WI38 (cell line): ENCODE measurements at regions not wholly inside any gene's neighbourhood (a gene's known extent, or its start where the extent isn't known, plus 50 kb on each side); places are given as distances from the start of the nearest gene placed in this dataset.
A peak's percentile ranks its signal among the peaks of the same experiment; 100 is the strongest.
"Not testable (repeated sequence)": the region's sequence is repeated elsewhere in the genome, so short reads cannot be mapped to it uniquely, and the experiment has no call there.

ENCODE experiments used
- H3K4me3 ChIP-seq: 2 replicates; pipeline ENCODE4 v1.5.1; 2011; ENCODE audit warnings: low read depth, mild to moderate bottlenecking, control low read depth, low read length
- CTCF ChIP-seq: IDR thresholded peaks from 2 replicates; pipeline ENCODE4 v1.5.1; 2012; ENCODE audit warnings: low read depth, mild to moderate bottlenecking, control low read depth, low read length

GRCh38 chr7:65699026-65699714 is 173.7 kb upstream of the VKORC1L1 start:
- not testable (repeated sequence) for H3K4me3 ChIP-seq

DNA sequence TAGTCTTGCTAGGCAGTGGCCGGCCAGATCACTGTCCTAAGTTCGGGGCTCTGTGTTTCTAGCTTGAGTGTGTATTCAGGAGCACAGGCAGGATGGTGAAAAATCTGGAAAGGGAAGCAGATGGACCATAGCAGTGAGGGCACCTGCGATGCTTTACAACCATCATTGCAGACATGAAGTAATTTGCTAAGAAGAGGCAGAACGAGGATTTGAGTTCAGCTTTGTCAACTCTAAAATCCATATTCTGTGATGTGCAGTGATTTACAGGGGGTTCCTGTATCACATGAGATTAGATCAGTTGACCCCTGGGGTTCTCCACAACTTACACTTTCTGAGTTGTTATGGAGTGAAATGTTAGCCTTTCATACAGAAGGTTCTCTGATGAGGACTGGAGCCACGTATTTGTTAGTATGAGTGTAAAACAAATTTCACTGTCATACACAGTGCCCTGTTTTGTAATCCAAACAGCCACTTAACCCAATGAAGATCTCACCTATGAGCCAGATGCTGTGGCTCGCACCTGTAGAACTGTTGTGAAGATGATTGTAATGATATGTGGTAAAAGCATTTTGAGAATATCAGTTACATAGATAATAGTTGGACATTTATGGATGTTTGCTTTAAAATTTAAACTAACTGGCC is 173.0 kb upstream of the VKORC1L1 start:
- H3K4me3 ChIP-seq, result not testable (repeated sequence)

DNA sequence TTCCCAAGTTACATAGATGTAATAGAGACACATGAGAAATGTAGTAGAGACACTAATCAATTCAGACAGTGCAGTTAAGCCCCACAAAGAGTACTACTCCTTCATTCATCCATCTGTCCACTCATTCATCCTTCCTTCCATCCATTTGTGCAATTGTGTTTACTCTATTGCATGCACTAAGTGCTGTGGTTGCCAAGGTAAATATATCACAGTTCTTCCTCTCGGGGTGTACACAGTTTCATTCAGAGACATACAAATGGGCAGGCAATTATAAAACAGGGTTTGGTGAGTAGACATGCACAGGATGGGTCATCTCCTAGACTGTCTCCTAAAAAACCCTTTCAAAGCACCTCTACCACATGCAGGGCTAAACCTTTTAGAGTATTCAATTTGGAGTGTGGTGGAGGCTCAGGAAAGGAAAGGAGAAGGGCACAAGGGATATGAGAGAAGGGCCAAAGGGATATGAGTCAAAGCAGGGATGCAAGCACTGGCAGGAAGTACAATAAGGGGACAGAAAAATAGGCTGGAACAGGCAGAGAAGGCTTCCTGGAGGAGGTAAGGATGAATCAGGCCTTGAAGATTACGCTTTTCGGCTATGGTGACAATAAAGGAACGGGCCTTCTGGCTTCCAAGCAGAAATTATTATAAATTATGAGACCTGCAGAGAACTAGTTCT is 153.6 kb upstream of the VKORC1L1 start:
- H3K4me3 ChIP-seq, result not testable (repeated sequence)

DNA sequence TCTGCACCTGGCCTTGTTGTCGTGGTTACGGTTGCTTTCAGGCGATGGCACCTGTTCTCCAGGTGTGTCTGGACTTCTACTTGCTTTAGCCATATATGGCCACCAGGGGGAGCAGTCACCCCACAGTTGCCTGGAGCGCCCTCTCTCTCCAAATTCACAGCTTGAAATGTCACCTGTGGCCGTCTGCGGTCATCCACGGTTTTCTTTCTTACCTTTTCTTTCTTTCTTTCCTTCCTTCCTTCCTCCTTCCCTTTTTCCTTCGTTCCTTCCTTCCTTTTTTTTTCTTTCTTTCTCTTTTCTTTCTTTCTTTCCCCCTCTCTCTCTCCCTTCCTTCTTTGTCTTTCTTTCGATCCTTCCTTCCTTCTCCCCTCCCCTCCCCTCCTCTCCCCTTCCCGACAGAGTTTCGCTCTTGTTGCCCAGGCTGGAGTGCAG is 150.5 kb upstream of the VKORC1L1 start:
- TF ChIP-seq CTCF, result peak; percentile 71
- no peak overlapping the region for H3K4me3 ChIP-seq

GRCh38 chr7:65727182-65727581 is 145.7 kb upstream of the VKORC1L1 start:
- not testable (repeated sequence) for H3K4me3 ChIP-seq

DNA sequence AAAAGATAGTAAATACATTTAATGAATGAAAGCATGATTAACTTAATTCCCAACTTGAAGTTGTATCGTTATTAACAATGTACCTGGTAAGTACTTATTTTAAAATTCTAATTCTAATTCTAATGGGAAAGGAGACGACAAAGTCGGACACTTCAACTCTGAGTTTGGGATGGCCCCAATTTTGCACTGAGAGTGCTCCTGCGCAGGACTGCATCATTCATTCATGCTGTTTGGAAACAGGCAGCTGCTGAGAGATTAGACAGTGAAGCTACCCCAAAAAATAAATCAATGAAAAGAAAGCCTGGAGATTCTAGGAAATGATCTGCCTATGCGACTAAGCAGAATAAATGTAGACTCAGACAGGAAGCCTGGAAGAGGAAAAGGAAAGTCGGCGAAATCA is 141.7 kb upstream of the VKORC1L1 start:
- no peak for TF ChIP-seq CTCF
- no peak overlapping the region for H3K4me3 ChIP-seq

- no peak overlapping the region for H3K4me3 ChIP-seq
- no peak for TF ChIP-seq CTCF
These were observed 141.3 kb upstream of the VKORC1L1 start for GRCh38 chr7:65731562-65732035.

DNA sequence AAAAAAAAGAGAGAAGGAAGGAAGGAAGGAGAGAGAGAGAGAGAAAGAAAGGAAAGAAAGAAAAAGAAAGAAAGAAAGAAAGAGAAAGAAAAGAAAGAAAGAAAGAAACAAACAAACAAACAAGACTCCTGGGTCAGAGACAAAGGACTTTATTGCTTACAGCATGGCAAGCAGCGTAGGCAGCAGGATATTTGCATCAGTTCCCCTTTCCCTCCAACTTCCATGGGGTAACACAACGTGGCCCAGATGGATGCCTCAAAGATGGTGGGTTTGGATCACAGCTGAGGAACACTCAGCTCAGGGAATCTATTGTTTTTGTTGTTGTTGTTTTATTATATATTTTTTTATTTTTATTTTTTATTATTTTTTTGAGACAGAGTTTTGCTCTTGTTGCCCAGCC is 128.5 kb upstream of the VKORC1L1 start:
- no peak for TF ChIP-seq CTCF
- no peak overlapping the region for H3K4me3 ChIP-seq

- TF ChIP-seq CTCF, result no peak
- H3K4me3 ChIP-seq, result no peak overlapping the region
These were observed 126.5 kb upstream of the VKORC1L1 start for GRCh38 chr7:65746398-65746669.
